ENCODE measurements at regions not wholly inside any gene's neighbourhood (a gene's known extent, or its start where the extent isn't known, plus 50 kb on each side); places are given as distances from the start of the nearest gene placed in this dataset.

GRCh38 chr3:110164632-110165369 lies 827.5 kb upstream of the DPPA4 start:
- Histone ChIP-seq H3K4me3 (replicated peaks; ENCODE audit: insufficient read depth, low read length) (no peak overlapping the region), H3K27me3 (ENCODE audit: insufficient read depth, poor library complexity, severe bottlenecking) (no peaks in the 10 kb centered on the region), H3K27ac (replicated peaks) (no peak overlapping the region)
- TF ChIP-seq POLR2AphosphoS5 (IDR thresholded peaks at IDR 0.05; ENCODE audit: low read depth) (no peak), SPI1 (IDR thresholded peaks at IDR 0.05; ENCODE audit: borderline replicate concordance, low read depth) (no peak), CTCF (IDR thresholded peaks at IDR 0.05; ENCODE audit: insufficient read depth, low read length) (no peak), GABPA (IDR thresholded peaks at IDR 0.05; ENCODE audit: low read depth) (no peak)
- TF ChIP-seq, protein P1, sequence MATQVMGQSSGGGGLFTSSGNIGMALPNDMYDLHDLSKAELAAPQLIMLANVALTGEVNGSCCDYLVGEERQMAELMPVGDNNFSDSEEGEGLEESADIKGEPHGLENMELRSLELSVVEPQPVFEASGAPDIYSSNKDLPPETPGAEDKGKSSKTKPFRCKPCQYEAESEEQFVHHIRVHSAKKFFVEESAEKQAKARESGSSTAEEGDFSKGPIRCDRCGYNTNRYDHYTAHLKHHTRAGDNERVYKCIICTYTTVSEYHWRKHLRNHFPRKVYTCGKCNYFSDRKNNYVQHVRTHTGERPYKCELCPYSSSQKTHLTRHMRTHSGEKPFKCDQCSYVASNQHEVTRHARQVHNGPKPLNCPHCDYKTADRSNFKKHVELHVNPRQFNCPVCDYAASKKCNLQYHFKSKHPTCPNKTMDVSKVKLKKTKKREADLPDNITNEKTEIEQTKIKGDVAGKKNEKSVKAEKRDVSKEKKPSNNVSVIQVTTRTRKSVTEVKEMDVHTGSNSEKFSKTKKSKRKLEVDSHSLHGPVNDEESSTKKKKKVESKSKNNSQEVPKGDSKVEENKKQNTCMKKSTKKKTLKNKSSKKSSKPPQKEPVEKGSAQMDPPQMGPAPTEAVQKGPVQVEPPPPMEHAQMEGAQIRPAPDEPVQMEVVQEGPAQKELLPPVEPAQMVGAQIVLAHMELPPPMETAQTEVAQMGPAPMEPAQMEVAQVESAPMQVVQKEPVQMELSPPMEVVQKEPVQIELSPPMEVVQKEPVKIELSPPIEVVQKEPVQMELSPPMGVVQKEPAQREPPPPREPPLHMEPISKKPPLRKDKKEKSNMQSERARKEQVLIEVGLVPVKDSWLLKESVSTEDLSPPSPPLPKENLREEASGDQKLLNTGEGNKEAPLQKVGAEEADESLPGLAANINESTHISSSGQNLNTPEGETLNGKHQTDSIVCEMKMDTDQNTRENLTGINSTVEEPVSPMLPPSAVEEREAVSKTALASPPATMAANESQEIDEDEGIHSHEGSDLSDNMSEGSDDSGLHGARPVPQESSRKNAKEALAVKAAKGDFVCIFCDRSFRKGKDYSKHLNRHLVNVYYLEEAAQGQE (IDR thresholded peaks at IDR 0.05; ENCODE audit: insufficient replicate concordance, low read depth) = no peak
- DNase-seq (ENCODE audit: low read depth in 1 of 2, low spot score in 1 of 2) = no peak

GRCh38 chr3:110165370-110165743 lies 828.0 kb upstream of the DPPA4 start:
- Histone ChIP-seq H3K4me3 (replicated peaks; ENCODE audit: insufficient read depth, low read length) (no peak overlapping the region), H3K27me3 (ENCODE audit: insufficient read depth, poor library complexity, severe bottlenecking) (no peaks in the 10 kb centered on the region), H3K27ac (replicated peaks) (no peak overlapping the region)
- TF ChIP-seq SPI1 (IDR thresholded peaks at IDR 0.05; ENCODE audit: borderline replicate concordance, low read depth) (no peak), GABPA (IDR thresholded peaks at IDR 0.05; ENCODE audit: low read depth) (no peak), POLR2AphosphoS5 (IDR thresholded peaks at IDR 0.05; ENCODE audit: low read depth) (no peak), CTCF (IDR thresholded peaks at IDR 0.05; ENCODE audit: insufficient read depth, low read length) (no peak)
- TF ChIP-seq, protein P1 (IDR thresholded peaks at IDR 0.05; ENCODE audit: insufficient replicate concordance, low read depth) = no peak
- no peak for DNase-seq (ENCODE audit: low read depth in 1 of 2, low spot score in 1 of 2)

DNA sequence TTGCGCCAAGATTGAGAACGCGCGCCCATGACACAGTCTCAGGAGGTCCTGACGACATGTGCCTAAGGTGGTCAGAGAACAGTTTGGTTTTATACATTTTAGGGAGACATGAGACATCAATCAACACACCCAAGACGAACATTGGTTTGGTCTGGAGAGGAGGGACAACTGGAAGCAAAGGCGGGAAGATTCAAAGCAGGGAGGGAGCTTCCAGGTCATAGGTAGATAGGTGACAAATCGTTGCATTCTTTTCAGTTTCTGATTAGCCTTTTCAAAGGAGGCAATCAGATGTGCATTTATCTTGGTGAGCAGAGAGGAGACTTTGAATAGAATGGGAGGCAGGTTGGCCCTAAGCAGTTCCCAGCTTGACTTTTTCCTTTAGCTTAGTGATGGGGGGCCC lies 828.4 kb upstream of the DPPA4 start:
- TF ChIP-seq SPI1 (IDR thresholded peaks at IDR 0.05; ENCODE audit: borderline replicate concordance, low read depth) (no peak), POLR2AphosphoS5 (IDR thresholded peaks at IDR 0.05; ENCODE audit: low read depth) (no peak), CTCF (IDR thresholded peaks at IDR 0.05; ENCODE audit: insufficient read depth, low read length) (no peak), GABPA (IDR thresholded peaks at IDR 0.05; ENCODE audit: low read depth) (no peak)
- TF ChIP-seq, protein P1 (IDR thresholded peaks at IDR 0.05; ENCODE audit: insufficient replicate concordance, low read depth) = no peak
- no peak overlapping the region for H3K27ac ChIP-seq (replicated peaks)
- H3K4me3 ChIP-seq (replicated peaks; ENCODE audit: insufficient read depth, low read length) = no peak overlapping the region
- no peak for DNase-seq (ENCODE audit: low read depth in 1 of 2, low spot score in 1 of 2)
- no peaks in the 10 kb centered on the region for H3K27me3 ChIP-seq (ENCODE audit: insufficient read depth, poor library complexity, severe bottlenecking)
